HepG2 (cell line): ENCODE measurements at regions not wholly inside any gene's neighbourhood (a gene's known extent, or its start where the extent isn't known, plus 50 kb on each side); places are given as distances from the start of the nearest gene placed in this dataset.
A peak's percentile ranks its signal among the peaks of the same experiment; 100 is the strongest.

ENCODE experiments used
- ATAC-seq: fragments of 200-7000 bp; cut with Tn5 transposase; 3 replicates; pipeline ENCODE4 v1.9.1; 2020; ENCODE audit warnings: mild to moderate bottlenecking, moderate library complexity
- BruUV-seq: library from RNA; stranded (reverse); fragments of 400-500 nt; replicated peaks from 2 replicates; lab custom pipeline; 2021; lab: Mats Ljungman, UMichigan
- CTCF ChIA-PET: fragments of 300-600 bp; formaldehyde crosslinking; extraction: SDS; loops from one replicate; lab custom pipeline; 2021; ENCODE audit warnings: low total read pairs, inconsistent platforms, low intra/inter-chr PET ratio; lab: Yijun Ruan, JAX
- POLR2A ChIA-PET: fragments of 350-600 bp; sonication (Branson Sonifier 250); formaldehyde crosslinking; loops from one replicate; lab custom pipeline; 2020; ENCODE audit warnings: antibody characterized with exemption, inconsistent platforms; lab: Yijun Ruan, JAX
- DNase-seq: peaks from one replicate; pipeline ENCODE4 v3.0.0-alpha.2; 2015; ENCODE audit warnings: low spot score
- FAIRE-seq: peaks from 3 replicates; lab custom pipeline; 2011; peaks lifted over from hg19 to GRCh38; lab: Jason Lieb, UNC
- H2AFZ ChIP-seq: one replicate; pipeline ENCODE4 v1.6.1; 2011; ENCODE audit warnings: low read length, inconsistent platforms
- H3K27ac ChIP-seq: fragments of 300-600 bp; 3 replicates; pipeline ENCODE4 v1.8.0; 2011; ENCODE audit warnings: mixed run types, mild to moderate bottlenecking, mixed read lengths, low read length, inconsistent platforms; ENCODE audit not compliant: insufficient read depth; ENCODE audit errors: extremely low read length
- H3K27me3 ChIP-seq, 2 experiments: fragments of 200-600 bp in 1 of 2; 2 replicates in 1 of 2; 3 replicates in 1 of 2; pipeline versions ENCODE4 v1.6.0 to v1.8.0; 2011; ENCODE audit warnings: low read length in 2 of 2, mild to moderate bottlenecking in 2 of 2, moderate library complexity in 2 of 2, inconsistent platforms in 1 of 2; ENCODE audit not compliant: insufficient read depth in 2 of 2, control insufficient read depth in 1 of 2
- H3K36me3 ChIP-seq, 2 experiments: fragments of 200-600 bp in 1 of 2; replicated peaks in 1 of 2; 2 replicates in 1 of 2; 3 replicates in 1 of 2; pipeline versions ENCODE4 v1.5.1 to v1.8.0; 2011; ENCODE audit warnings: low read length in 2 of 2, inconsistent platforms in 1 of 2; ENCODE audit not compliant: insufficient read depth in 2 of 2, control insufficient read depth in 1 of 2
- H3K4me1 ChIP-seq: 2 replicates; pipeline ENCODE4 v1.5.1; 2012; ENCODE audit warnings: low read length, inconsistent platforms; ENCODE audit not compliant: insufficient read depth
- H3K4me2 ChIP-seq: 2 replicates; pipeline ENCODE4 v1.6.0; 2011; ENCODE audit warnings: low read depth, low read length, inconsistent platforms
- H3K4me3 ChIP-seq, 3 experiments: fragments of 200-600 bp in 1 of 3; sonication (generic), shearing (Covaris generic) in 1 of 3; replicated peaks in 1 of 3; 2 replicates each; pipeline ENCODE4 v1.5.1; 2011 to 2016; ENCODE audit warnings: low read length in 3 of 3, inconsistent platforms in 2 of 3, low read depth in 2 of 3, mild to moderate bottlenecking in 2 of 3, control low read depth in 1 of 3, mixed read lengths in 1 of 3; ENCODE audit not compliant: insufficient read depth in 1 of 3
- H3K79me2 ChIP-seq: one replicate; pipeline ENCODE4 v1.6.1; 2011; ENCODE audit warnings: low read length, inconsistent platforms; ENCODE audit not compliant: insufficient read depth
- H3K9ac ChIP-seq: 2 replicates; pipeline ENCODE4 v1.6.0; 2011; ENCODE audit warnings: mild to moderate bottlenecking, low read depth, low read length, inconsistent platforms; ENCODE audit not compliant: insufficient read depth
- H3K9me3 ChIP-seq: 2 replicates; pipeline ENCODE4 v1.5.1; 2012; ENCODE audit warnings: mild to moderate bottlenecking, low read length
- H4K20me1 ChIP-seq: 2 replicates; pipeline ENCODE4 v1.6.0; 2011; ENCODE audit warnings: inconsistent platforms, mild to moderate bottlenecking, low read length, moderate library complexity; ENCODE audit not compliant: insufficient read depth
- WGBS: methylation state at CpG from one replicate; pipeline ENCODE4 v1.1.6; 2017; ENCODE audit warnings: low lambda C conversion rate; 5-methylcytosine and 5-hydroxymethylcytosine counted together
- in situ Hi-C: cut with HindIII; loops from 2 replicates; pipeline ENCODE4 v1.10.0; 2017; ENCODE audit warnings: low pct_unique_long_range_greater_than_20kb; ENCODE audit not compliant: extremely low pct_ligation_motif_present
- intact Hi-C: fragments of 100-400 bp; cut with micrococcal nuclease; formaldehyde crosslinking; loops from one replicate; pipeline ENCODE4 v1.10.0; 2022; ENCODE audit not compliant: unreplicated experiment
- TF ChIP-seq, protein P1 (sequence below): sonication (generic); formaldehyde crosslinking; IDR thresholded peaks from 2 replicates; pipeline ENCODE4 v1.5.1; 2020; ENCODE audit warnings: missing genetic modification reagents, mild to moderate bottlenecking, borderline replicate concordance
- TF ChIP-seq, protein P2 (sequence below): sonication (generic); formaldehyde crosslinking; IDR thresholded peaks from 2 replicates; pipeline ENCODE4 v1.5.0; 2020; ENCODE audit warnings: mild to moderate bottlenecking, missing genetic modification reagents, moderate library complexity
- TF ChIP-seq, protein P3 (sequence below): IDR thresholded peaks from 2 replicates; pipeline ENCODE4 v1.6.1; 2016; ENCODE audit warnings: low read depth, control low read depth

DNA sequence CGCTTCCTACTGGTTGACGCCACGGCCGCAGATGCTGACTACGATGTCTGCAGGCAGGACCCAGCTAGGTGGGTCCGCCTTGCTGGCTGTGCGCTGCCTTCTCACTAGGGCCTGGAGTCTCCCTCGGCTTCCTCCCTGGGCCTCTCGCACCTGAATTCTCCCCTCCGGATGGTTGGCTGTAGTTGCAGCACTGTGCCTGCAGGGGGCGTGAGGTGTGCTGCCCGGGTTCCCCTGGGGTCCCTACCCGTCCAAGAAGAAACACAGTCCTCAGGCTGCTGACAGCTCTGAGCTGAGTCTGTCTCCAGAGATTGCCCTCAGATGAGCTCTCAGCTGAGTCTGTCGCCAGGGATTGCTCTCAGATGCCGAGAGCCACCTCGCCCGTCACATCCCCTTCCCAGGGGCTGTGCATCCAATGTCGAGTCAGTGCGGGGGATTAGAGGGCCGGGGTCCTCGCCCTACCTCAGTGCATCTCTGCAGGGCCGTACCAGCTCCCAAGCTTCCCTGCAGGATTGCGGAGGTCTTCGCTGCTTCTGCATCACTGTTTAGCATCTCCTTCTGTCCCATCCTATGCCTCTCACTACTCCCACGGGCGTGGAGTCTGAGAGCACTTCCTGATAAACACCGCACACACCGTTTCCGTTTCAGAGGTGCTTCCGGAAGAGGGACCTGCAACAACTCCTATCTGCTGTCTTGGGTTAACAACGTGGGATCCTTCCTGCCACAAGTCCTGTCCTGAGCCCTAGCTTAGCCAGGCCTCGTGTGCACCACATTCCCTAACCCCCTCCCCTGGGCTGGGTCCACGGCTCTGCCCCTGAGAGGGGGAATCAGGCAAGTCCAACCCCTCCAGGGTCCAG lies 196.9 kb downstream of the CSNK2A3 start:
- no peaks in the 10 kb centered on the region for H3K79me2 ChIP-seq
- intact Hi-C loops (loop anchor here (2.0 kb wide), 1 partner anchor 127 kb away; no protein-coding TSS in a partner anchor), in situ Hi-C loops (no loop called here)
- no TSS peak for BruUV-seq
- H3K4me2 ChIP-seq: no peak overlapping the region
- no peaks in the 10 kb centered on the region for H3K9me3 ChIP-seq
- CTCF ChIA-PET: no interaction called here
- no peak overlapping the region for H3K9ac ChIP-seq
- no peak overlapping the region for H3K27ac ChIP-seq
- POLR2A ChIA-PET: no interaction called here
- H3K27me3 ChIP-seq: no peaks in the 10 kb centered on the region; a peak in 1 of 5 replicates
- DNase-seq: no peak
- FAIRE-seq: no peak
- TF ChIP-seq, protein P1, sequence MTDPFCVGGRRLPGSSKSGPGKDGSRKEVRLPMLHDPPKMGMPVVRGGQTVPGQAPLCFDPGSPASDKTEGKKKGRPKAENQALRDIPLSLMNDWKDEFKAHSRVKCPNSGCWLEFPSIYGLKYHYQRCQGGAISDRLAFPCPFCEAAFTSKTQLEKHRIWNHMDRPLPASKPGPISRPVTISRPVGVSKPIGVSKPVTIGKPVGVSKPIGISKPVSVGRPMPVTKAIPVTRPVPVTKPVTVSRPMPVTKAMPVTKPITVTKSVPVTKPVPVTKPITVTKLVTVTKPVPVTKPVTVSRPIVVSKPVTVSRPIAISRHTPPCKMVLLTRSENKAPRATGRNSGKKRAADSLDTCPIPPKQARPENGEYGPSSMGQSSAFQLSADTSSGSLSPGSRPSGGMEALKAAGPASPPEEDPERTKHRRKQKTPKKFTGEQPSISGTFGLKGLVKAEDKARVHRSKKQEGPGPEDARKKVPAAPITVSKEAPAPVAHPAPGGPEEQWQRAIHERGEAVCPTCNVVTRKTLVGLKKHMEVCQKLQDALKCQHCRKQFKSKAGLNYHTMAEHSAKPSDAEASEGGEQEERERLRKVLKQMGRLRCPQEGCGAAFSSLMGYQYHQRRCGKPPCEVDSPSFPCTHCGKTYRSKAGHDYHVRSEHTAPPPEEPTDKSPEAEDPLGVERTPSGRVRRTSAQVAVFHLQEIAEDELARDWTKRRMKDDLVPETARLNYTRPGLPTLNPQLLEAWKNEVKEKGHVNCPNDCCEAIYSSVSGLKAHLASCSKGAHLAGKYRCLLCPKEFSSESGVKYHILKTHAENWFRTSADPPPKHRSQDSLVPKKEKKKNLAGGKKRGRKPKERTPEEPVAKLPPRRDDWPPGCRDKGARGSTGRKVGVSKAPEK: no peak
- TF ChIP-seq, protein P2, sequence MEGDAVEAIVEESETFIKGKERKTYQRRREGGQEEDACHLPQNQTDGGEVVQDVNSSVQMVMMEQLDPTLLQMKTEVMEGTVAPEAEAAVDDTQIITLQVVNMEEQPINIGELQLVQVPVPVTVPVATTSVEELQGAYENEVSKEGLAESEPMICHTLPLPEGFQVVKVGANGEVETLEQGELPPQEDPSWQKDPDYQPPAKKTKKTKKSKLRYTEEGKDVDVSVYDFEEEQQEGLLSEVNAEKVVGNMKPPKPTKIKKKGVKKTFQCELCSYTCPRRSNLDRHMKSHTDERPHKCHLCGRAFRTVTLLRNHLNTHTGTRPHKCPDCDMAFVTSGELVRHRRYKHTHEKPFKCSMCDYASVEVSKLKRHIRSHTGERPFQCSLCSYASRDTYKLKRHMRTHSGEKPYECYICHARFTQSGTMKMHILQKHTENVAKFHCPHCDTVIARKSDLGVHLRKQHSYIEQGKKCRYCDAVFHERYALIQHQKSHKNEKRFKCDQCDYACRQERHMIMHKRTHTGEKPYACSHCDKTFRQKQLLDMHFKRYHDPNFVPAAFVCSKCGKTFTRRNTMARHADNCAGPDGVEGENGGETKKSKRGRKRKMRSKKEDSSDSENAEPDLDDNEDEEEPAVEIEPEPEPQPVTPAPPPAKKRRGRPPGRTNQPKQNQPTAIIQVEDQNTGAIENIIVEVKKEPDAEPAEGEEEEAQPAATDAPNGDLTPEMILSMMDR: peak; percentile 60
- TF ChIP-seq, protein P3, sequence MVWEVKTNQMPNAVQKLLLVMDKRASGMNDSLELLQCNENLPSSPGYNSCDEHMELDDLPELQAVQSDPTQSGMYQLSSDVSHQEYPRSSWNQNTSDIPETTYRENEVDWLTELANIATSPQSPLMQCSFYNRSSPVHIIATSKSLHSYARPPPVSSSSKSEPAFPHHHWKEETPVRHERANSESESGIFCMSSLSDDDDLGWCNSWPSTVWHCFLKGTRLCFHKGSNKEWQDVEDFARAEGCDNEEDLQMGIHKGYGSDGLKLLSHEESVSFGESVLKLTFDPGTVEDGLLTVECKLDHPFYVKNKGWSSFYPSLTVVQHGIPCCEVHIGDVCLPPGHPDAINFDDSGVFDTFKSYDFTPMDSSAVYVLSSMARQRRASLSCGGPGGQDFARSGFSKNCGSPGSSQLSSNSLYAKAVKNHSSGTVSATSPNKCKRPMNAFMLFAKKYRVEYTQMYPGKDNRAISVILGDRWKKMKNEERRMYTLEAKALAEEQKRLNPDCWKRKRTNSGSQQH (CRISPR knock-in tag): no peak
- ATAC-seq: peak; percentile 80
- H2AFZ ChIP-seq: no peak overlapping the region
- H3K36me3 ChIP-seq: no peaks in the 10 kb centered on the region
- no peak overlapping the region for H3K4me3 ChIP-seq
- 40% methylated on average over 18 of the region's 33 CpGs for WGBS
- H3K4me1 ChIP-seq: no peaks in the 10 kb centered on the region
- H4K20me1 ChIP-seq: no peaks in the 10 kb centered on the region
